B cell (primary cell): ENCODE measurements at regions not wholly inside any gene's neighbourhood (a gene's known extent, or its start where the extent isn't known, plus 50 kb on each side); places are given as distances from the start of the nearest gene placed in this dataset.

Experiments
- ATAC-seq: fragments of 200-7000 bp; cut with Tn5 transposase; one replicate; pipeline ENCODE4 v1.10.0; 2021; ENCODE audit warnings: low read depth, mild to moderate bottlenecking, moderate number of reproducible peaks, moderate library complexity
- CTCF ChIA-PET: fragments of 350-600 bp; sonication (Branson Sonifier 250); formaldehyde crosslinking; loops from one replicate; lab custom pipeline; 2021; ENCODE audit warnings: antibody characterized with exemption, inconsistent platforms; lab: Charles Lee
- POLR2A ChIA-PET: fragments of 350-600 bp; sonication (Branson Sonifier 250); formaldehyde crosslinking; loops from one replicate; lab custom pipeline; 2021; ENCODE audit warnings: antibody characterized with exemption; lab: Charles Lee
- DNase-seq: peaks from one replicate; pipeline ENCODE4 v3.0.0; 2013
- H2AFZ ChIP-seq: 2 replicates; pipeline ENCODE4 v1.6.1; 2012; ENCODE audit warnings: mild to moderate bottlenecking, low read depth, low read length; ENCODE audit not compliant: insufficient read depth, poor library complexity, severe bottlenecking
- H3K27ac ChIP-seq, 2 donors: 1 replicate in 1 of 2; 2 replicates in 1 of 2; pipeline ENCODE4 v1.5.1; 2012 to 2013; ENCODE audit warnings: low read length in 2 of 2, mild to moderate bottlenecking in 2 of 2, moderate library complexity in 1 of 2
- H3K27me3 ChIP-seq, 4 experiments: fragments of 200-600 bp in 1 of 4; sonication (generic) in 1 of 4; replicated peaks in 1 of 4; 1 replicate in 2 of 4; 2 replicates in 2 of 4; pipeline versions ENCODE4 v1.6.1 to v1.7.0; 2013 to 2016; ENCODE audit warnings: low read length in 3 of 4, mild to moderate bottlenecking in 2 of 4, mixed read lengths in 1 of 4, moderate library complexity in 1 of 4; ENCODE audit not compliant: insufficient read depth in 4 of 4, control insufficient read depth in 3 of 4; ENCODE audit errors: control extremely low read depth in 1 of 4
- H3K36me3 ChIP-seq, 2 experiments: replicated peaks in 1 of 2; 1 replicate in 1 of 2; 2 replicates in 1 of 2; pipeline versions ENCODE4 v1.6.1 to v1.7.1; 2013; ENCODE audit warnings: low read length in 1 of 2; ENCODE audit not compliant: insufficient read depth in 2 of 2, control insufficient read depth in 1 of 2; ENCODE audit errors: control extremely low read depth in 1 of 2, extremely low read depth in 1 of 2
- H3K4me1 ChIP-seq, 2 donors: fragments of 200-600 bp in 1 of 2; sonication (generic) in 1 of 2; 1 replicate in 1 of 2; 2 replicates in 1 of 2; pipeline versions ENCODE4 v1.5.1 to v1.6.1; 2013 to 2017; ENCODE audit warnings: low read length in 2 of 2; ENCODE audit not compliant: control insufficient read depth in 2 of 2, insufficient read depth in 2 of 2
- H3K4me2 ChIP-seq: replicated peaks from 2 replicates; pipeline ENCODE3; 2012; ENCODE audit warnings: mild to moderate bottlenecking, low read depth, low read length; ENCODE audit not compliant: poor library complexity, severe bottlenecking
- H3K4me3 ChIP-seq, 5 experiments: fragments of 200-600 bp in 1 of 5; sonication (generic) in 1 of 5; 1 replicate in 3 of 5; 2 replicates in 2 of 5; pipeline versions ENCODE4 v1.5.1 to v1.7.0; 2011 to 2016; ENCODE audit warnings: low read length in 4 of 5, mild to moderate bottlenecking in 4 of 5, low read depth in 2 of 5, control low read depth in 1 of 5, moderate library complexity in 1 of 5; ENCODE audit not compliant: insufficient read depth in 1 of 5; ENCODE audit errors: control extremely low read depth in 1 of 5, extremely low read depth in 1 of 5
- H3K79me2 ChIP-seq: fragments of 200-600 bp; sonication (generic); one replicate; pipeline ENCODE4 v1.6.0; 2016; ENCODE audit warnings: low read length; ENCODE audit not compliant: control insufficient read depth, insufficient read depth
- H3K9ac ChIP-seq: fragments of 200-600 bp; sonication (generic); 2 replicates; pipeline ENCODE4 v1.6.1; 2017; ENCODE audit warnings: mild to moderate bottlenecking, low read length, moderate library complexity
- H3K9me3 ChIP-seq, 3 donors: one replicate each; pipeline versions ENCODE4 v1.6.1 to v1.7.1; 2013; ENCODE audit warnings: low read length in 2 of 3; ENCODE audit not compliant: control insufficient read depth in 2 of 3, insufficient read depth in 1 of 3; ENCODE audit errors: control extremely low read depth in 1 of 3
- H4K20me1 ChIP-seq: 2 replicates; pipeline ENCODE4 v1.6.0; 2012; ENCODE audit warnings: mild to moderate bottlenecking, low read length; ENCODE audit not compliant: insufficient read depth, control insufficient read depth, poor library complexity, severe bottlenecking
- H3K27ac Mint-ChIP-seq: one replicate; pipeline ENCODE4 v1.8.0; 2021; ENCODE audit warnings: mixed read lengths
- H3K27me3 Mint-ChIP-seq: one replicate; pipeline ENCODE4 v1.8.0; 2021; ENCODE audit warnings: mixed read lengths
- H3K4me1 Mint-ChIP-seq: one replicate; pipeline ENCODE4 v1.8.0; 2021; ENCODE audit warnings: mixed read lengths
- H3K4me3 Mint-ChIP-seq: one replicate; pipeline ENCODE4 v1.8.0; 2021; ENCODE audit warnings: mixed read lengths
- H3K9me3 Mint-ChIP-seq: one replicate; pipeline ENCODE4 v1.8.0; 2022; ENCODE audit warnings: mixed read lengths; ENCODE audit not compliant: insufficient read depth
- CTCF ChIP-seq: fragments of 200-600 bp; IDR thresholded peaks from one replicate; pipeline ENCODE4 v1.8.0; 2022; ENCODE audit warnings: antibody characterized with exemption, mild to moderate bottlenecking
- EZH2 ChIP-seq: IDR thresholded peaks from 2 replicates; pipeline ENCODE4 v1.6.1; 2012; ENCODE audit warnings: borderline replicate concordance, low read depth, mild to moderate bottlenecking, moderate library complexity, low read length; ENCODE audit not compliant: insufficient read depth, poor library complexity, severe bottlenecking
- WGBS: methylation state at CpG from one replicate; pipeline ENCODE4 v1.1.5; 2013; ENCODE audit warnings: missing lambda C conversion rate; ENCODE audit not compliant: insufficient coverage; 5-methylcytosine and 5-hydroxymethylcytosine counted together
- intact Hi-C: fragments of 100-400 bp; cut with micrococcal nuclease; formaldehyde crosslinking; loops from one replicate; pipeline ENCODE4 v1.10.0; 2022

DNA sequence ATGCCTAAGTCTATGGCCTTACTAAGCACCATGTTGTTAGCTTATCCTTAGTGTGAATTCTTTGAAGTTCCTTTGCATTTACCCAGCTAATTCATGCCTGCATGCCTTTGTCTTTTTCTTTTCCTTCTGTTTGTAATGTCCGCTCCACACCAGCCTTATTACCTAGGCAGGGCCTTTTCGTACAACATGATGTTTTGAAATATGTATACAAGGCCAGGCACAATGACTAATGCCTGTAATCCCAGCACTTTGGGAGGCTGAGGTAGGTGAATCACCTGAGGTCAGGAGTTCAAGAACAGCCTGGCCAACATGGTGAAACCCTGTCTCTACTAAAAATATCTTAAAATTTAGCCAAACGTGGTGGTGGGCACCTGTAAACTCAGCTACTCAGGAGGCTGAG is 1636.5 kb upstream of the SEL1L start:
- Histone ChIP-seq H3K79me2 (no peaks in the 10 kb centered on the region), H3K9me3 (peaks cover 0 to 3% (median 2%) of the 10 kb centered on the region in 3 donors), H3K4me3 (no peak overlapping the region), H3K4me1 (no peaks in the 10 kb centered on the region), H3K36me3 (no peaks in the 10 kb centered on the region), H3K4me2 (no peak overlapping the region), H3K27me3 (no peaks in the 10 kb centered on the region), H2AFZ (no peak overlapping the region), H3K9ac (no peak overlapping the region), H4K20me1 (no peaks in the 10 kb centered on the region), H3K27ac (no peak overlapping the region)
- Mint-ChIP-seq H3K27me3 (no peaks in the 10 kb centered on the region), H3K27ac (no peak overlapping the region), H3K9me3 (no peaks in the 10 kb centered on the region), H3K4me3 (no peak overlapping the region), H3K4me1 (no peaks in the 10 kb centered on the region)
- POLR2A ChIA-PET = no interaction called here
- intact Hi-C loops = no loop called here
- TF ChIP-seq EZH2 = no peak
- no peak for TF ChIP-seq CTCF
- ATAC-seq = no peak
- DNase-seq = no peak
- WGBS = 67% methylated on average over 1 of the region's 3 CpGs
- CTCF ChIA-PET = no interaction called here

- DNase-seq (no peak), ATAC-seq (no peak)
- Histone ChIP-seq H3K4me2 (no peak overlapping the region), H3K9ac (no peak overlapping the region), H3K27ac (no peak overlapping the region), H3K9me3 (peaks cover 0 to 3% (median 2%) of the 10 kb centered on the region in 3 donors), H3K4me3 (no peak overlapping the region), H4K20me1 (no peaks in the 10 kb centered on the region), H3K79me2 (no peaks in the 10 kb centered on the region), H3K4me1 (no peaks in the 10 kb centered on the region), H2AFZ (no peak overlapping the region), H3K36me3 (no peaks in the 10 kb centered on the region), H3K27me3 (no peaks in the 10 kb centered on the region)
- Mint-ChIP-seq H3K4me1 (no peaks in the 10 kb centered on the region), H3K27ac (no peak overlapping the region), H3K9me3 (no peaks in the 10 kb centered on the region), H3K27me3 (no peaks in the 10 kb centered on the region), H3K4me3 (no peak overlapping the region)
- no CpG with 5 or more reads among the region's 1 CpG for WGBS
- TF ChIP-seq EZH2 = no peak
- TF ChIP-seq CTCF = no peak
- ChIA-PET CTCF (no interaction called here), POLR2A (no interaction called here)
- intact Hi-C loops = no loop called here
Measured at GRCh38 chr14:83171761-83172160, 1638.1 kb upstream of the SEL1L start.
